ENCODE measurements at regions not wholly inside any gene's neighbourhood (a gene's known extent, or its start where the extent isn't known, plus 50 kb on each side); places are given as distances from the start of the nearest gene placed in this dataset.

DNA sequence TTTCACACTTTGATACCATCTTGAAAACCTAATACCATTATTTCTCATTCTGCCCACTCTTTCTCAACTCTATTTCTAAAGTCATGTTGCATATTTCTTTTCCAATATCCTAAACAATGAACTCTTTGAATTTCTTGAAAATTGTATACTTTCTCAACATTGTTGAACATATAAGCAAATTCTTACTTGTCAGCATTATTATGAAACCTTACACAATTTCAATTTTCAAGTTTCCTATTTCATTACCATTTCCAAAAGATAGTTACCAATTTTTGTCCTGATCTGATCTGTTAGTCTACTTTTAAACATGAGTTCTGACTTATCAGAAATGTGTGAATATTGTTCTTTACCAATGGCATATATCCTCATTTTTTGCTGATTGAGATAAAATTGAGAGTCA is 806.3 kb upstream of the IGFBP7 start:
- H3K4me3 ChIP-seq (ENCODE audit: low read depth, low read length), result no peak overlapping the region
- in situ Hi-C loops (cut with HindIII; ENCODE audit: low sequenced_read_pairs), result no loop called here
- TF ChIP-seq, protein P1, sequence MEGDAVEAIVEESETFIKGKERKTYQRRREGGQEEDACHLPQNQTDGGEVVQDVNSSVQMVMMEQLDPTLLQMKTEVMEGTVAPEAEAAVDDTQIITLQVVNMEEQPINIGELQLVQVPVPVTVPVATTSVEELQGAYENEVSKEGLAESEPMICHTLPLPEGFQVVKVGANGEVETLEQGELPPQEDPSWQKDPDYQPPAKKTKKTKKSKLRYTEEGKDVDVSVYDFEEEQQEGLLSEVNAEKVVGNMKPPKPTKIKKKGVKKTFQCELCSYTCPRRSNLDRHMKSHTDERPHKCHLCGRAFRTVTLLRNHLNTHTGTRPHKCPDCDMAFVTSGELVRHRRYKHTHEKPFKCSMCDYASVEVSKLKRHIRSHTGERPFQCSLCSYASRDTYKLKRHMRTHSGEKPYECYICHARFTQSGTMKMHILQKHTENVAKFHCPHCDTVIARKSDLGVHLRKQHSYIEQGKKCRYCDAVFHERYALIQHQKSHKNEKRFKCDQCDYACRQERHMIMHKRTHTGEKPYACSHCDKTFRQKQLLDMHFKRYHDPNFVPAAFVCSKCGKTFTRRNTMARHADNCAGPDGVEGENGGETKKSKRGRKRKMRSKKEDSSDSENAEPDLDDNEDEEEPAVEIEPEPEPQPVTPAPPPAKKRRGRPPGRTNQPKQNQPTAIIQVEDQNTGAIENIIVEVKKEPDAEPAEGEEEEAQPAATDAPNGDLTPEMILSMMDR (IDR thresholded peaks at IDR 0.05; ENCODE audit: low read depth, low read length), result no peak
- no peak for DNase-seq (ENCODE audit: low read depth, low spot score)

DNA sequence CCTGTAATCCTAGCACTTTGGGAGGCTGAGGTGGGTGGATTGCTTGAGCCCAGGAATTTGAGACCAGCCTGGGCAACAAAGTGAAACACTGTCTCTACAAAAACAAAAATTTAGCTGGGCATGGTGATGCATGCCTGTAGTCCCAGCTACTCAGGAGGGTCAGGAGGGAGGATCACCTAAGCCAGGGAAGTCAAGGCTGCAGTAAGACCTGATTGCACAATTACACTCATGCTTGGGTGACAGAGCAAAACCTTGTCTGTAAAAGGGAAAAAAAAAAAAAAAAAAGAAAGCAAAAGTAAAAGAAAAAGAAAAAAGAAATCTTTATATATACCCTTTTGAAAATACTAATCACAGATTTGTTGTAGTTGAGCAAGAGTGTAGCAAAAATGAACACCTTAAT is 801.0 kb upstream of the IGFBP7 start:
- DNase-seq (ENCODE audit: low read depth, low spot score), result no peak
- H3K4me3 ChIP-seq (ENCODE audit: low read depth, low read length), result no peak overlapping the region
- in situ Hi-C loops (cut with HindIII; ENCODE audit: low sequenced_read_pairs), result no loop called here
- TF ChIP-seq, protein P1 (IDR thresholded peaks at IDR 0.05; ENCODE audit: low read depth, low read length), result no peak

DNA sequence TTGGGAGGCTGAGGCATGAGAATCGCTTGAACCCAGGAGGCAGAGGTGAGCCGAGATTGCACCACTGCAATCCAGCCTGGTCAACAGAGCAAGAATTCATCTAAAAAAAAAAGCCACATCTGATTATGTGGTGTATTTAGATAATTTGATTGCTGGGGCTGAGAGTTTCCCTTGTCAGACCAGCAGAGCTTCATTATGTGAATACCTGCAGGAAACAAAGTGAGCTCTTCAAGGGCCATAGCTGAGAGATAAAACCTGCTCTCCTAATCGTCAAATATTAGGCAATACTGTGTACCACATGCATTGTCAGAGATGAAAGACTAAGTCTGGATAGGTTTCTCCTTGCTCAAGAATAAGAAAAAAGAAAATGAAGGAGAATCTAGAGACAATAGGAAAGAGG is 800.0 kb upstream of the IGFBP7 start:
- in situ Hi-C loops (cut with HindIII; ENCODE audit: low sequenced_read_pairs), result no loop called here
- TF ChIP-seq, protein P1 (IDR thresholded peaks at IDR 0.05; ENCODE audit: low read depth, low read length), result no peak
- DNase-seq (ENCODE audit: low read depth, low spot score), result no peak
- H3K4me3 ChIP-seq (ENCODE audit: low read depth, low read length), result no peak overlapping the region

DNA sequence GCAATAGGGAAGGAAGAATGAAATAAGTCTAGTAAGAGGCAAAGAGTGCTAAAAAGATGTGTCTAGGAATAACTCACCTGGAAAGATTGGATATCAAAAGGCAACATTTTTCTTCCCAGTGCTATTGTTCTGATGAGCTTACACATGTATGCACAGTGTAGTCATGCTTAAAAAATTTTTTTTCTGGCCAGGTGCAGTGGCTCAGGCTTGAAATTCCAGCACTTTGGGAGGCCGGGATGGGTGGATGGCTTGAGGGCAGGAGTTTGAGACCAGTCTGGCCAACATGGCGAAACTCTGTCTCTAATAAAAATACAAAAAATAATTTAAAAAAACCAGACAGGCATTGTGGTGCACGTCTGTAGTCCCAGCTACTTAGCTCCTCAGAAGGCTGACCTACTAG is 795.8 kb upstream of the IGFBP7 start:
- no peak for DNase-seq (ENCODE audit: low read depth, low spot score)
- H3K4me3 ChIP-seq (ENCODE audit: low read depth, low read length), result no peak overlapping the region
- in situ Hi-C loops (cut with HindIII; ENCODE audit: low sequenced_read_pairs), result no loop called here
- TF ChIP-seq, protein P1 (IDR thresholded peaks at IDR 0.05; ENCODE audit: low read depth, low read length), result no peak

DNA sequence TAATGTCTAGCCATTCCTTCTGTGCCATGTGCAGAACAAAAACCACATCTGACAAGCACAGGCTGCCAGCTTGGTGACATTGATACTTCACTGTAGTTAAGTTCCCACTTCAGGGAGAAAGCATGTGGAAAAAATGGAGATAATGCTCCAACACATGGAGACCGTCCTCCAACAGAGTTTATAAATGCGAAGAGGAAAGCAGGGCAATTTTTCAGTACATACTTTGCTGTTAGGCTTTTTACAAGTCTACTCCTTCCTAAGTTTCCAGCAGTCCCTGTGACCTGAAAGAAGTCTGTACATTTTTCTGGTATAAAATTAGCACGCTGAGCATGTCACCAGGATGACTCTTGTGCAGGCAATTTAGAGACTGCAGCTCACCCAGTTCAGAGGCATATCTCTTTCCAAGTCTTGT is 766.9 kb upstream of the IGFBP7 start:
- TF ChIP-seq, protein P1 (IDR thresholded peaks at IDR 0.05; ENCODE audit: low read depth, low read length), result no peak
- in situ Hi-C loops (cut with HindIII; ENCODE audit: low sequenced_read_pairs), result no loop called here
- H3K4me3 ChIP-seq (ENCODE audit: low read depth, low read length), result no peak overlapping the region
- DNase-seq (ENCODE audit: low read depth, low spot score), result no peak

DNA sequence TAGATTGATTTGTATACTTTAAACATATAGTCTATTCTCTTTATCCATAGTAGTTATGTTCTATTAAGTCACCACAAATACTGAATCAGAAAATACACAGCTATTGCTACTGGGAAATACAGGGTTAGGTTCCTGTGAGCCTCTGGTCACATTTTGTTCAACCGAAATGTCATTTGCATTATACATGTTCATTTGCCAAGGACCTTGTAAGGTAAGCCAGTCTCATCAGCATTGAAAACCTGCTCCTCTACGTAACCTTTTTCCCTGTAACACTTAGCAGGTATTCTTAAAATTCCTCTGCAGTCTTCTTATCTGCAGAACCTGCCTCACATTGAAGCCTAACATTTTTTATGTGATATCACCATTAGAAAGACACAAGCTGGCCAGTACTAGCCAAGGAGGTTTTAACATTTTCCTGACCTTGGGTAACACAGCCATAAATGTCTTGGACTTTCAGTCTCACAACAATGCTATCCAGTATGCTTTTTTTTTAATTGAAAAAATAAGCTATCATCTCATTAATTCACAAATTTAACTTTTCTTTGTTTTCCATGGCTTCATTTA is 765.7 kb upstream of the IGFBP7 start:
- DNase-seq (ENCODE audit: low read depth, low spot score), result no peak
- TF ChIP-seq, protein P1 (IDR thresholded peaks at IDR 0.05; ENCODE audit: low read depth, low read length), result no peak
- no peak overlapping the region for H3K4me3 ChIP-seq (ENCODE audit: low read depth, low read length)
- in situ Hi-C loops (cut with HindIII; ENCODE audit: low sequenced_read_pairs), result no loop called here
